Adrenal gland (tissue), 5 donors: ENCODE measurements at regions not wholly inside any gene's neighbourhood (a gene's known extent, or its start where the extent isn't known, plus 50 kb on each side); places are given as distances from the start of the nearest gene placed in this dataset.

Experiments used
- CTCF ChIP-seq, 6 experiments: fragments of 450-650 bp in 4 of 6; fragments of 200-600 bp in 2 of 6; sonication (generic) in 1 of 6; IDR thresholded peaks; 1 replicate in 5 of 6; 2 replicates in 1 of 6; pipeline versions ENCODE4 v1.5.1 to v1.8.0; 2016 to 2021; ENCODE audit warnings: antibody characterized with exemption in 6 of 6, mild to moderate bottlenecking in 2 of 6, moderate library complexity in 1 of 6
- POLR2A ChIP-seq, 2 donors: fragments of 450-650 bp; IDR thresholded peaks; one replicate each; pipeline ENCODE4 v1.6.1; 2017; ENCODE audit warnings: antibody characterized with exemption in 2 of 2, mild to moderate bottlenecking in 2 of 2, moderate library complexity in 1 of 2
- donor health status: DM: no; HTN: no; CAD: no.

GRCh38 chr9:38126730-38127129 is 57.7 kb upstream of the SHB start:
- TF ChIP-seq CTCF (IDR thresholded peaks at IDR 0.05): no peak
- TF ChIP-seq POLR2A (IDR thresholded peaks at IDR 0.05): no peak
